HG02938 (cell line): ENCODE measurements at regions not wholly inside any gene's neighbourhood (a gene's known extent, or its start where the extent isn't known, plus 50 kb on each side); places are given as distances from the start of the nearest gene placed in this dataset.
"Not testable (repeated sequence)": the region's sequence is repeated elsewhere in the genome, so short reads cannot be mapped to it uniquely, and the experiment has no call there.

Experiments used
- ATAC-seq: cut with Tn5 transposase; IDR thresholded peaks from one replicate; pipeline ENCODE4 v1.9.1; 2021; ENCODE audit warnings: mild to moderate bottlenecking, moderate library complexity; ENCODE audit not compliant: unreplicated experiment

- ATAC-seq, result no peak
Observed at GRCh38 chr15:95121191-95121590, 889.8 kb downstream of the MCTP2 start.

GRCh38 chr15:95125803-95126202 is 894.4 kb downstream of the MCTP2 start:
- ATAC-seq, result no peak

- ATAC-seq, result no peak
Observed at GRCh38 chr15:95127356-95127755, 896.0 kb downstream of the MCTP2 start.

DNA sequence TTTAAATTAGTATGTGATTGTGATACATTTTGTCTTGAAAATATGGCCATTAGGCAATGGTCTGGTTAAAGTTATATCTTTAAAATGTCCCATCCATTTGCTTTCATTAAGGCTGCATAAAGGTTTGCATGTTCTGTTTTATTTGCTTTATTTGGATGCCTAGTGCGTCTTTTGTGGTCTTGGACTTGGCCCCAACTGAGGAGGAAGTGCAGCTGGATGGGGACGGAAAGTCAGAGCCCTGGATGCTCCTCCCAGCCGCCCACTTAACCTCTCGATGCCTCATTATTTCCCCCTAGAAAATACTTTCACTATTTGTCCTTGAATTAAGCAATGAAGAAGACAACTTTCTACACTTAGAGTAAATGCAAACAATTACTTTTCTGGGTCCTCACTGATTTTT is 898.2 kb downstream of the MCTP2 start:
- no peak for ATAC-seq

GRCh38 chr15:95131131-95131556 is 899.8 kb downstream of the MCTP2 start:
- ATAC-seq, result no peak

GRCh38 chr15:95132774-95133173 is 901.4 kb downstream of the MCTP2 start:
- ATAC-seq, result no peak

DNA sequence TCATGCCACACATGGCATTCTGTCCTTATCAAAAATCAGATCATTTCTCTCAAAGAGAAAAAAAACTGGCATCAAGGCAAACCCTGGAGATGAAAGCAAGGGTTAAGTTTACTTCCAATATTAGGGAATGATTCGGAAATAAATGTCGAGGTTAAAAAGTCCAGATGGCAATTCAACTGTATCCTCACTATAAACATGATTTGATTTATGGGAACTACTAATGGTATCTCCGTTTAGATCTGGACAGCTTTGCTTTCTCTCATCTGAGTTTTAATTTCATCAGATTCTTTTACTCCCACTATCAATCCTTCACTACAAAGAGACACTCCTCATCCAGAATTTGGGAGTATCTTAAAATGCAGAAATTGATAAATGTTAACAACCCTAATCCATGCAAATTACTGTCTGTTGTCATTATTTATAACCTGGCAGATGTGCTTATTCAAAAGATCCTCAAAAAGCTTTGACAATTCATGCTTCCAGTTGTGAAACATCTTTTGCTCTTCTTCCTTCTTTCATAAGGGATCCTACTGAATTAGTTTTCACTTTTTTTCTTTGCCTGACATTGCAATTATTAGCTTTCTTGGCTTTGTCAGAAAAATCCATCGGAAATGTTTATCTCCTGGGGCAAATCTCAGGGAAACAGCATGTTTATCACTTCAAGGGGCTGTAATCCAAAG is 903.2 kb downstream of the MCTP2 start:
- no peak for ATAC-seq

DNA sequence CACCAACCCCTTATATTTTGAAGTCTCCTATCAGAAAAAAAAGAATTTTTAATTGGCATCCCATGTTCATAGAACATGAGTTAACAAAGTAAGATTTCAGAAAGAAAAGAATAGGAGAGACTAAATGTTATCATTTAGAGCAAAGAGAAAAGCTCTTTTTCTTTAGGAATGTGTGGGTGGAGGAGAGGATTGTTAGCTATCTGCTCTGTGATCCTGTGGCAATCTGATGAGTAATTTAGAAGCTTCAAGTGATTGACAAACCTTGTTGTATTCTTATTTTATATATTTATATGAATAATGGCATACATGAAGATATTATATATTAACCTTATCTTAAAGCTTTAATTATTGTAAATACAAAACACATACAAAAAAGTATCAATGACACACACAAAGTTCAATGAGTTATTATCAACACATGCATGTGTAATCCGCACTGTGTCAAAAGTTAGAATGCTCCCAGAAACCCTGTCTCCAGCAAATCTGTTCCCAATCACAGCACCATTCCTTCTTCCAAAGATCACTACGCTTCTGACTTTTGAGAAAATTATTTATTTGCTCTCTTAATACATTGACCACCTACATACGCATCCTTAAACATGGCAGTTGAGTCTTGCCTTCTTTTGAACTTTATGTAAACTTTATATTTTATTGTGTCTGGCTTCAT is 907.4 kb downstream of the MCTP2 start:
- ATAC-seq, result no peak

DNA sequence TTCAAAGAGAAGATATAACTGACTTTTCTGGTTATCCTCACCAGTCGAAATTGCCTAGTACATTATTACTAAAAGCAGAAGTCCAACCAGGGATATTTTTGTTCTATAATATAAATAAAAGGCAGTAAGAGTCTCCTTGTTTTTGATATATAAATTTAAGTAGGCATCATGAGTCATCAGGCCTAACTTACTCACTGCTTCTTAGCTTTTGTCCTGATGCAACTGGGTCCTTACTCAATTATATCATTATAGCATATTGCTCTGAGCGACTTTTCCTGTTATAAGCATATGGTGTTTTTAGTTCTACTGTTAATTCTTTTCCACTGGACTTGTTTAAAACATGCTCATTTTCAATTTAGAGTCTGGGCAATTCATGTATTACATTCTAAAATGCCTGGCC is 910.1 kb downstream of the MCTP2 start:
- ATAC-seq, result no peak

DNA sequence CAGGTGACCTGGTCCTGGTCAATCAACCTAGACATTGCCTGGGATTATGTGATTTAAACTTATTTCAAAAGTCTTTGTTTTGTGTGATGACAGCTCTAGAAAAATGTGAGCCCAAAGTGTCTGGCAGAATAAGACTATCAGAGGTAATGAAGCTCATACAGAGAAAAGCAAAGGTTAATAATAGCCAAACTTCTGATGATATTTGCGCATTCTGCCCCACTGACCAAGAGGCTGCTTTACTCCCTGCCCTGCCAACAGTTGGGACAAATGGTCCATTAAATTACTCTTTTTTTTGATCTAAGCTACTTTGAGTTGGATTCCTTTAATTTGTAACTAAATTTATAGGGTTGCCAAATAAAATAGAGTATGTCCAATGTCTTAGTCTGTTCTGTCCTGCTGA is 911.2 kb downstream of the MCTP2 start:
- no peak for ATAC-seq

GRCh38 chr15:95146481-95146880 is 915.1 kb downstream of the MCTP2 start:
- no peak for ATAC-seq

DNA sequence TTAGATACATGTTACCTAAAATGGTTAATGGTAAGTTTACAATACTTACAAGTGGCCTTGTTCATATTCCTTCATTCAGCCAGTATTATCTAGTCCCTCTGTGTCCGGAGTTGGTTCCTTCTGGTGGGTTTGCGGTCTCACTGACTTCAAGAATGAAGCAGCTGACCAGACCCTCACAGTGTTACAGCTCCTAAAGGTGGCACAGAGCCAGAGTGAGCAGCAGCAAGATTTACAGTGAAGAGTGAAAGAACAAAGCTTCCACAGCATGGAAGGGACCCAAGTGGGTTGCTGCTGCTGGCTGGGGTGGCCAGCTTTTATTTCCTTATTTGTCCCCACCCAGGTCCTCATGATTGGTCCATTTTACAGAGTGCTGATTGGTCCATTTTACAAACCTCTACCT is 916.8 kb downstream of the MCTP2 start:
- no peak for ATAC-seq

DNA sequence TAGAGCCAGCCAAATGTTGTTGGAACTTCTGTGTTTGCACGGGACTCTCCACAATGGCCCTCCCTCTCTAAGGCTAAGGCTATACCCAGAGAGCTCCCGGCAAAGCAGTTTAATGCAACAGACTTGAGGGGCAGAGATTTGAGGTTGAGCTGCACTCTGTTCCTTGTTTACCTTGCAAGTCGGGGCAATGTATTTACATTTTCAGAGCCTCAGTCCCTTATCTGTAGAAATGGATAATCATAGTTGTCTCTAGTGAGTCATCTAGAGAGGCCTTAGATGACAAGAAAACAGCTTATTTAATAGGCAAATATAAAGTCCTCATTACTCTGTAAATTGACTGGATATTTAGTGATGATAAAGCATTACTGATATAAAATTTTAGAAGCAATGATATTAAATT is 917.7 kb downstream of the MCTP2 start:
- ATAC-seq, result no peak

GRCh38 chr15:95149771-95150170 is 918.4 kb downstream of the MCTP2 start:
- no peak for ATAC-seq

- no peak for ATAC-seq
Observed at GRCh38 chr15:95150466-95150865, 919.1 kb downstream of the MCTP2 start.

DNA sequence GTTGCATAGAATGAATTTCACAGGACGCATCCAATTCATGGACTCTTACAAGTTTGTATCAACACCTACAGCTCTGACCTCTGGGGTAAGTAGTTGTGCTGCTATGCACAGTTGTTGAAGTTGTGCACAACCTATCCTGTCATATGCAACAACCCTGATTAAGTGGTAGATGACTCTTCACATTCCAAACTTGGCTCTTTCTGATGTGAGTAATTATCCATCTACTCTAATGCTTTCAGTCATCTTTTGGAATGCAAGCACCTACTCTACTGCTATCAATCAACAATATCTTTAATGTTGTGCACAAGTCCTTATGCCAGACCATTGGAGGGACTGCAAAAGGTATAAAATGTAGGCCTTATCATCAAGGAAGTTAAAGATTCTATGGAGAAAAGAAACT is 921.4 kb downstream of the MCTP2 start:
- no peak for ATAC-seq

DNA sequence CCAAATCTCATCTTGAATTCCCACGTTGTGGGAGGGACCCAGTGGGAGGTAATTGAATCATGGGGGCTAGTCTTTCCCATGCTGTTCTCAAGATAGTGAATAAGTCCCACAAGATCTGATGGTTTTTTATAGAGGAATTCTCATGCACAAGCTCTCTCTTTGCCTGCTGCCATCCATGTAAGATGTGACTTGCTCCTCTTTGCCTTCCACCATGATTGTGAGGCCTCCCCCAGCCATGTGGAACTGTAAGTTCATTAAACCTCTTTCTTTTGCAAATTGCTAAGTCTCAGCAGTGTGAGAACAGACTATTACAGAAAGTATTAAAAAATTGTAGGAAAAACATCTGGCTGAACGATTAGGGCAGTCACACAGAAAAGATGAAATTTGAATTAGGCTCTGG is 921.8 kb downstream of the MCTP2 start:
- ATAC-seq, result not testable (repeated sequence)

DNA sequence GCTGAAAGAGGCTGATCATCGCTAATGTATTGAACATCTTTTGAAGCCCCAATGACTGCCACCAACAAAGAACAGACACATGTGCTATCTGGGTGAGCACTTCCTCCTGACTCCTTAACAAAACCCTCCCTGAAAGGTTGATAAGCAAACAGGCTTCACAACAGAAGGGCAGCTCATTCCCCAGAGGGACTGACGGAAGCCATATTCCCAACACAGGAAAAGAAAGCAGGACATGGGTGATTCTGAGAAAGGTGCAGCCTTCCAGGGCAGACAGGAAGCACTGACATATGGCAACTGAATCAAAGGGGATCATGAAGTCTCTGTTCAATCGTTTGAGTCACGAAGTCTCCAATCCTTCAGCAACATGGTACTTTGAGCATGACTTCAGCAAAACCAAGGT is 929.0 kb downstream of the MCTP2 start:
- no peak for ATAC-seq

DNA sequence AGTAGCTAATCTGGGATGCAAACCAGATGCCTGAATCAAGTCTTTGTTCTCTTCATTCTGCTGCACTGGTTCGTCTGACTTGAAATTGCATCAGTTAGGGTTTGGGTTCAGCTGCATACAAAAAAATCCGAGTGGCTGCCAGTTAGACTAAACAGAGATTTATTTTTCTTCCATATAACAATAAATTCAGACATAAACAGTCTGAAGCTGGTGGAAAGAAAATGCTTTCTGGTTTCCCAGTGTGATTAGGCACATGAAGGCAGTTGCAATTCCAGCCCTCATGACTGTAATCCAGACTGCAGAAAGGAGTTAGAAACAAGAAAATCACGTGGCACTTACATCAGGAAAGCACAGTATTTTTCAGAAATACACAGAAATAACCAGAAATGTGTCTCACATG is 930.7 kb downstream of the MCTP2 start:
- no peak for ATAC-seq

- no peak for ATAC-seq
Observed at GRCh38 chr15:95162531-95162930, 931.2 kb downstream of the MCTP2 start.

- ATAC-seq, result no peak
Observed at GRCh38 chr15:95162967-95163531, 931.7 kb downstream of the MCTP2 start.

GRCh38 chr15:95168152-95168551 is 936.8 kb downstream of the MCTP2 start:
- ATAC-seq, result no peak
